ENCODE measurements at regions not wholly inside any gene's neighbourhood (a gene's known extent, or its start where the extent isn't known, plus 50 kb on each side); places are given as distances from the start of the nearest gene placed in this dataset.
"Not testable (repeated sequence)": the region's sequence is repeated elsewhere in the genome, so short reads cannot be mapped to it uniquely, and the experiment has no call there.

DNA sequence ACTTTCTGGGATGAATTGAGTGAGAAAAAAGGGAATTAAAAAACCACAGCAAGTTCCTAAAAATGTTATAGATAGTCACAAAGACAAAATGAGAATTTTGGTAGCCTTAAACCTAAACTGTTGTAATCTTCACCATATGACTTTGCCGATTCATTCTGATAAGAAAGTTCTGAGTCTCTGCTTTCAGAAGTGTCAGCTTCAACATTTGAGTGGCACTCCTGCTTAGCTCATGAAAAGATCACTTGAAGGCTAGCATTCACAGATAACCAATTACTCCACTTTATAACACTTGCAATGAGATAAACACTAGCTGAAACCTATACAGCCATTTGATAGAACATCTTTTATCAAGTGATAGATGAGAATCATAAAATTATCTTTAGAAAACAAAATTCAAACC is 288.1 kb upstream of the POU1F1 start:
- no peak for DNase-seq

DNA sequence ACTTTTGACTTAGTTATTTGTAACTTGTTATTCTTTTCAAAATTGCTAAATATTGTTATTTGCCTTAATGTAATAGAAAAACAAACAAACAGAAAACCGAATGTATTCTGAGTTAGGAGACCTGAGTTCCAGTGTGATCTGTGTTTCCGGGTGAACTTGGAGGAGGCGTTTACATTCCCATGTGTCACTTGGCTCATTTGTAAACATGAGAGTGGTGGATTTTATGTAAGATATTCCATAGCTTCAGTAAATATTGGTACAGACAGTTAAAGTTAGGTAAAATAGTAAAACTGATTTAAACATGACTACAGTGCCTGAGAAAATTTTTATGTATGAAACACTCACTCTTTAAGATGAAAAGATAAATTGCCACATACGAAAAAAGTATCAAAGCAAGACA is 287.3 kb upstream of the POU1F1 start:
- no peak for DNase-seq

DNA sequence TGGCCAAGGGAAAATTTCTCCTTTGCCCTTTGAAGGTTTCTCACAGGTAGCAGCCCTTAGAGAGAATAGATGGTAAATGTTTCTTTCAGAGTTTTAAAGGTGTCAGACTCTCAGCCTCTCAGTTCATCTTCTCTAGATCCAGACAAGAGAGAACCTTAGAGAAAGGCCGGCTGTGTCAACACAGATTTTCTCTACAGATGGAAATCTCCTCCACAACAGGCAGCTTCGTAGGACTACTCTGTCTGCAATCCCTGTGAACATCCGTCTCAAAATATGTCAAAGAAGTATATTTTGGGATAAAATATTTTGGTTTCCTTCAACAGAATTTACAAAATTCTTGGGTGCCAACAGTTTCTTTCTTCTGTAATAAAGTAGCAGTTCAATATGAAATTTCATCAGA is 282.1 kb upstream of the POU1F1 start:
- DNase-seq: no peak

DNA sequence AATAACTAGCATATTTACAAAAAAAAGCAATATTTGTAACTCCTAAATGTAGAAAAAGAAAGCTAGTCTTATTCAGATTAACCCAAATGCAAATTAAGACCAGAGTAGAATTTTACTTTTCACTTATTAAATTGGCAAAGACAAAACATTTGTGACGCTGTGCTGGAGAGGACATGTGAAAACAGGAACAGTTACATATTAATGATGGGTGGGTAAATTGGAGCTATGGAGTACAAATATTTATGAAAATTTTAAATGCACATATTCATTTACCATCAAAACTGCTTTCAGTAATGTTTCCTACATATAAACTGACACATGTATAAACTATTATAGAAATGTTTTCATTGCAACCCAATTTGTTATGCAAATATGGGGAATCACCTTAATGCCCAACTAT is 278.9 kb upstream of the POU1F1 start:
- no peak for DNase-seq

DNA sequence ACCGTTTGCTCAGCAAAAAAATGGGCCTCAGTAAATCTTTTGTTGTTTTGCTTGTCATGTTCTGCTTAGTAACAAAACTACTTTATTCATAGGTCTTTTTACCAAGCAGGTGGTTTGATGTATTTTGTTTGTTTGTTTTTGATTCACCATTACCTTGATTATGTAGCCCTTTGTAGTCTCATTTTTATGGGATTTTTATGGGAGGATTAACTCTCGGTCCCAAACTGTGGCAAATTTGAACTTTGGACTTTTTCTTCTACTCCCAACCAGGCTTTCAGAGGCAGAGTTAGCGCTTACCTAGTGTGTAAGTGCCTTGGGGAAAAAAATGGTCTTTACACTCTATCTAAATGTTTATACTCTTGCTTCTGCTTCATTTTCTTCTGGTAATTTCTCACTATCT is 276.7 kb upstream of the POU1F1 start:
- no peak for DNase-seq

DNA sequence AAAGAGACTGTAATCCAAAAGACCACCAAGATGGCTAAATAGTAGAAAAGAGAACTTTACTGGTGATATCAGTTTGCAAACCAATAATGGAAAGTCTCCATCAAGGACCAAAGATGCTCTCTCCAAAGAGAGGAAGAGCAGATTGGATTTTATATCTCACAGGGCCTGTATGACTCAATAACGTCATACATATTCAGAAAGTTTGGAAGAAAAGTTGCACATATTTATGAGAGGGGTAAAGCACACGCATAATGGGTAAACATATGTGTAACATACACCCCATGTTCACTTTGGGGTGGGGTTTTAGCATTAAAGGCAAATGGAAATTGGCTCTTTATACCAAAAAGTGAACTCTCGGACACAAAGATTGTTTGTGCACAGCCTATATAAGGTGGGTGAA is 274.5 kb upstream of the POU1F1 start:
- no peak for DNase-seq

DNA sequence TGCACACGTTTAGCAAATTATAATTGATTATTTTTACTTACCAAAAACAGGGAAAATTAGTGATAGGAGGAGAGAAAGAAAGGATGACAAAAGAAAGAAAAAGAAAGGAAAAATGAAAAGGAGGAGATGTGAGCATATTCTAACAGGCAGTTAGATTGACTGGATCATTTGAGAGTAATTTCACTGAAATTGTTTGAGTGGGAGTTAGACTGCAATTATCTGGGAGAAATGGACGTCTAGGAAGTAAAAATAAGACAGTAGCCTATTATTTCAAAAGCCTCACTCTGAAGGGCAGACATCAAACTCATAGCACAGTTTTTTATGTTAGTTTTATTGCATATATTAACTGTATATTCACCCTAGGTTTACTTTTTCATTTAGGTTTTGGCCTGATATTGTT is 272.8 kb upstream of the POU1F1 start:
- DNase-seq: no peak

DNA sequence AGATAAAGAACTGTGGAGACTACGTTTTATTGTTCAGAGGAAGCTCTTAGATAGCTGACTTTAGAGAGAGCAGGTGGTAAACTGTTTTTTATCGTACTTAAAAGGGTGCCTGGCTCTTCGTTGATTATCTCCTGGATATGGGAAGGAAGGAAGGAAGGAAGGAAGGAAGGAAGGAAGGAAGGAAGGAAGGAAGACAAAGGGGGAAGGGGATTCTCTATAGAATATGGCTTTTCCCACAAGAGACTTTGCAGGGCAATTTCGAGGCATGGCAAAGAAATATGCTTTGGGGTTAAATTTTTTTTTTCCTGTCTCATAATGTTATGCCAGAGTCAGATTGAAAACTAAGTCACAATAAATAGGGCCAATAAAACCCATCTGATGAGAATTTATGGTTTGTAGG is 271.9 kb upstream of the POU1F1 start:
- no peak for DNase-seq

DNA sequence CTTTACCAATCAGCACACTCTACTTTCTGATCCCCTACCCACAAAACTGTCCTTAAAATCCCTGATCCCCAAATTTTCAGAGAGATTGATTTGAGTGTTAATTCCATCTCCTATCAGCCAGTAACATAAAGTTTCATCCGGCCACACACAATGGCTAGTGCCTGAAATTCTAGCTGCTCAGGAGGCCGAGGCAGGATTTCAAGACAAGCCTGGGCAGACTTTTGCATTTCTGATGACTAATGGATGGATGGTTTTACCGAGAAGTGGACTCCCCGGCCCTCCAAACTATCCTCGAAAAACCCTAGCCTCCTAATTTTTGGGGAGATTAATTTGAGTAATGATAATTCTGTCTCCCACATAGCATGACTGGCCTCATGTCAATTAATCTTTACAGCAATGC is 269.8 kb upstream of the POU1F1 start:
- no peak for DNase-seq

DNA sequence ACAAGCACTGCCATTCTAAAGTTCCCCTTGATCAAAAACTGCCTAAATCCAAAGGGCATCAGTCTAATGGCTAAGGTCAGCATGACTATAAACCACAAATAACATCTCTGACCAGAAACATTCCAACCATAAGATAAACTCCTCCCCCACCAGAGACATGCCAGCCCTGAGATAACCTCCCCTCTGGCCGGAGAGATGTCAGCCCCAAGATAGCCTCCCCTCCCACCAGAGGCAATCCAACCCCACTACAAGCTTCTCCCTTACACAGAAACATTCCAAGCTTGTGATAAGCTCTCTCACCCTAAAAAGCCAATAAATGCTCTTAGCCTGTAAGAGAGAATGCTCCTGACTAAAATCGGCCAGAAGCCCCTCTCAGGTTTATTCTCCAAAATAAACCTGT is 267.0 kb upstream of the POU1F1 start:
- DNase-seq: not testable (repeated sequence)

DNA sequence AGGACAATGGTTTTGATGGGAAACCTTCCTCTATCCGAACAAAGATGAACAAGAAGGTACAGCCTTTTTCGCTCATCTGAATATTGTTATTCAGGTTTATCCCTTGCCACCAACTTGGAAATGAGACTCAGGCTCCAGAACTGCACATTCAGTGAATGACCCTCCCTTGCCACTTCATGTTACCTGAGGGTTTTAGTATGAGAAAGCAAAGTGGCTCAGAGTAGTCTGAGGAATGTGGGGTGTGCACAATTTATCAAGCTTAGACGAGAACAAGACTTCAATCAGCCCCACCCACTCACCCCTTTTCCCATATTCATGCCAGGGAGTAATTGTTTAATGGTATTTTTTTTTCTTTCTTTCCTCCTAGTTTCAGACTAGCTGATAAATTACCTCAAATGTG is 265.3 kb upstream of the POU1F1 start:
- DNase-seq: no peak

DNA sequence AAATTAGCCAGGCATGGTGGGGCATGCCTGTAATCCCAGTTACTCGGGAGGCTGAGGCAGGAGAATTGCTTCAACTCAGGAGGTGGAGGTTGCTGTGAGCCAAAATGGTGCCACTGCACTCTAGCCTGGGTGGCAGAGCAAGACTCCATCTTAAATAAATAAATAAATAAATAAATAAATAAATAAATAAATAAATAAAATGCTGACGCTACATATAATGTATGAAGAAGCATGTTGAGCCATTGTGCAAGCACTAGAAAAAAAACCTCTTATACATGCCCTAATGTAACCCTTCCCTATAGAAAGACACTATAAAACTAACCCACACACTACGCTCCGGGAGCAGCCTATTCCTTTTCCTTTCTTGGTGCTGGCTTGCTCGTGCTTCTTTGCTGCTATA is 262.3 kb upstream of the POU1F1 start:
- DNase-seq: not testable (repeated sequence)

DNA sequence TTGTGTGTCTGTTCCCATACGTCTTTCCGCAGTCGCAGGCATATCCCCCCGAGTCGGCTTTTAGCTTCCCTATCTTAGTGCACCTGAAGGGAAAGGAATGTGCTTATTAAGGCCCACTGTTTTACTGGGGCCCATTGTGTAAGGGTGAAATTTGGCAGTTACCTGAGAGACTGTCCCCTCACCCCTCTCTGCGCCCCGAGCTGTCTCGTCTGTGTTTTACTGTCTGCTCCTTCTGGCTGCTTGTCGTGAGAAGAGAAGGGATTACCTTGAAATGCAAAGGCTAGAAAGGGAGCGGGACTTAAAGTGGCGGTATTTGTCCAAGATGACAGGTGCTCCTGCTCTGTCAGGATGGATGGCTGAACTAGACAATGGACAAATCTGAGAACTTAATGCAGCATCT is 233.0 kb upstream of the POU1F1 start:
- no peak for DNase-seq

DNA sequence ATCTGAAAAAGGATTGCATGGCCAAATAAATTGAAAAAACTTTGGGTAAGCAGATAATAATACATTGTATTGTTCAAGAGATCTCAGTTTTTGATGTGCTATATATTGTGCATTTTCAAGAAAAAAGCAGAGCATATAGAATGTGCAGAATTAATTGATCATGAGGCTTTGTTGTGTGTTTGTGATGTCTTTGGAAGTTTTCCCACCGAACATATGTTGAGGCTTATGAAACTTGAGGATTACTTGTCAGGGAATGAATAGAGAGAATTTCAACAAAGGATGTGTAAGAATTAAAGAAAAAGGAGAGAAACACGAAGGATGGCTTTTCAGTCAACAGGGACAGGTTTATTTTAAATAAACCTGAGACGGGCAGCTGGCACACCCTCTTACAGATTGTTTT is 232.5 kb upstream of the POU1F1 start:
- DNase-seq: no peak

DNA sequence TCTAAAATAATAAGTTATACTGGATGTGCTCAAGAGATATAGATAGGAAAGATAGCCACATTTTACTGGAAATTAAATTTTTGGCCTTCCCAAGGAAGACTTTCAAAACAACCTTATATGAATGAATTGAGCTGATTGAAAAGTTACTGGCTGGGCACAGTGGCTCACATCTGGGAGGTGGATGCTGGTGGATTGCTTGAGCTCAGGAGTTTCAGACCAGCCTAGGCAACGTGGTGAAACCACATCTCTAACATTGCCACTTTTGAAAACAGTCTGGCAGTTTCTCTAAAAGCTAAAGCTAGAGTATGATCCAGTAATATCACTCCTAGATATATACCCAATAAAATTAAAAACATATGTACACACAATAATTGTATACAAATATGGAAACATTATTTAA is 231.4 kb upstream of the POU1F1 start:
- DNase-seq: no peak

DNA sequence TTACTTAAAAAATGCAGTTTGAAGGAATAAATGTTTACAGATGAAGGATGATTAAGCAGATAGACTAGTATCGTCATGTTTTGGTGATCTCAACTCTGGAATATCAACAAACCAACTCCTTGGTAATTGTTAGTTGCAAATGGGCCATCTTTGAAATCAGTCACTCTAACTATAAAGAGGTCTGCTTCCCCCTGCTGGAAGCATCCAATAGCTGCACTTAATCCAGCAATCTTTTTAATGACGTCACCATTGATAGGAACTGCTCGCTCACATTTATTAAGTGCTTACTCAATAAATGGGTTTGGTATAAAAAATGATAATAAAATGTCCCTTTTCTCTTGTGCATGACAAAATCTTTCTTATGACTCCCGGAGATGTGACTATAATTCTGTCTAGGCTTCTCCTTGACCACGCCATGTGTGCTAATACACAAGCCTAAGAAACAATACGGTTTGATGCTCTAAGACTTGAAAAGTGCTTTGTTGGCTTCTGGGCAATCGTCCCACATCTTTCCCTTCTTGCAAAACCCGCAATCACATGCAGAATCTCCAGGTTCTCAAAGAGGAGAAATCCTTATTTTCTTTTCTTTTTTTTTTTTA is 227.6 kb upstream of the POU1F1 start:
- no peak for DNase-seq

DNA sequence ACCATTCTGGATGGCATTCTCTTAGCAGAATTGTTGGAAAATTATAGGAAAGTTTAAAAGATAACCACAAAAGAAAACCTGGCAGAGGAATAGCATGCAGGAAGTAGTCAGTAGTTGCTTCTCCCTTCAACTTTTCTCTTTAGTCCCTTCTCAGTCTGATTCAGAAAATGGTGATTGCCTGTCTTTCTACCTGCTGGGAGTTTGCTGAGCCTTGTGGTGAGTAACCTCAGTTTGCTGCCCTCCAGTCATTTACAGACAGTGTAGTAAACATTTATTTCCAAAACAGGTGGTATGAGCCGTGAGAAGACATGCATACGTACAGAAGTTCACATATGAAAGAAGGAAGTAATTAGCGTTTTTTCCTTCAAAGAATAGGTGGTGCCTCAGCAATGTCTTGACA is 224.7 kb upstream of the POU1F1 start:
- DNase-seq: no peak

DNA sequence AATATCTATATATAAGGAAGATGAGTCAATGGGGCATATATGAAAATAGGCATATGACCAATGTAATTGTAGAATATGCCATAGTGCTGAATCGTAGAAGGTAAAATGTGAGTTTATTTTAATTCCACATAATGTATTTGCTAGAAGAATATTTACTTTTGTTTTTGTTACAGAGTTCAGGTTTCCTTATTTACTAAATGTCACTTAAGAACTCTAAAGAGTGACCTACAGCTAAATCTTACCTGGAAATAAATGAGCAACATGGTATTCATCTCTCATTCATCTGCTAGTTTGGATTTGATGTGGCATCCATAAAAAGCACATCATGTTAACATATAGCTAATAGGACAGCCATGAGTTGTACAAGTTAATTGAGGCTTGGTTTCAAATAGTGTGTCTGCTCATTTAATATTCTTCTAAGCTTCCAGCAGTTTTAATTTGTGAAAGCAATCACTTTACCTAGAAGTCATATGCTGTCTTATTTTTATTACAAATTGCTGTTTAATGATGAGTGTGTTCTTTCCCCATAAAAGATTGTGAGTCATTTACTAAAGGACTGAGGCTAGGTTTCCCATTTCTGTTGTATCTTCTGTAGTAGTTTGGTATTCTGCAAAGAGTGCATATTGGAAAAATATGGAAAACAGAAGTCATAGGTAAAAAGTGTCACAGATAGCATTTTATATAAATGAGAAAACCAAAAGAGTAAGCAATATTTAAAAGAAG is 222.1 kb upstream of the POU1F1 start:
- no peak for DNase-seq

DNA sequence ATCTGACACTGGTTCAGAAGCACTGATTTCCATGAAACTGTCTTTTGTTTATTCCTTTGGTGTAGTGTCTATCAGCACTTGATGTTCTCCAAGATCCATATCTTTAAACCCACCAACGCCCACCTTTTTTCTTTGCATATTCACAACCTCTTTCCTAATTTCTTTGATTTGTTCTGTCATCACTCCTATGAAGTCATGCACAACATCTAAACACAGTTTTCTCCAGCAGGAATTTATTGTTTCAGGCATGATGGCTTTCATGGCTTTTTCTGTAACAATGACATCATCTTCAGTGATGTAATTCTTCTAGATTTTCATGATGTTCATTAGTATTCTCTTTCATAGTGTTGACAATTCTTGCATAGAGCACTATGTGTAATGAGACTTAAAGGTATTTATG is 219.6 kb upstream of the POU1F1 start:
- no peak for DNase-seq

DNA sequence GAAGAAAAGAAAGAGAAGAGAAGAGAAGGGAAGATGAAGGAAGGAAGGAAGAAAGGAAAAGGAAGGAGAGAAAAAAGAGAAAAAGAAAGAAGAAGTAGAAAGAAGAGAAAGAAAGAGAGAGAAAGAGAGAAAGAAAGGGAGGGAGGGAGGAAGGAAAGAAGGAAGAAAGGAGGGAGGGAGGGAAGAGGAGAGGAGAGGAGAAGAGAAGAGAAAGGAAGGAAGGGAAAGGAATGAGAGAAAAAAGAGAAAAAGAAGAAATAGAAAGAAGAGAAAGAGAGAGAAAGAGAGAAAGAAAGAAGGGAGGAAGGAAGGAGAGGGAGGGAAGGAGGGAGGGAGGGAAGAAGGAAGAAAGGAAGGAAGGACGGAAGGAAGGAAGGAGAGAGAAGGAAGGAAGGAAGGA is 217.9 kb upstream of the POU1F1 start:
- DNase-seq: no peak

DNA sequence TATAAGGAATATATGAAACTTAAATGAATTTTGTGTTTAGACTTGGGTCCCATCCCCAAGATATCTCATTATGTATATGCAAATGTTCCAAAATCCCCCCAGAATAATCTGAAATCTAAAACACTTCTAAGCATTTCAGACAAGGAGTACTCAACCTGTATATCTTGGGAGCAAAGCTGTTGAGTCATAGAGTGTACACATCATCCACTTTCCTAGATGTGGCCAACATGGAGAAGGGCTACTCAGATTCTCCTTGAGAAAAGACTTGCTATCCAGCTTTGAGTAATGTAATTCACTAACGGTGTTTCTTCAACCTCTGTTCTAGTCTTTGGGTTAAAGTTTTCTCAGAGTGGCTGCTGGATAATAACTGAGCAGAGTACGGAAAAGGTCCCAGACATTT is 215.5 kb upstream of the POU1F1 start:
- no peak for DNase-seq

DNA sequence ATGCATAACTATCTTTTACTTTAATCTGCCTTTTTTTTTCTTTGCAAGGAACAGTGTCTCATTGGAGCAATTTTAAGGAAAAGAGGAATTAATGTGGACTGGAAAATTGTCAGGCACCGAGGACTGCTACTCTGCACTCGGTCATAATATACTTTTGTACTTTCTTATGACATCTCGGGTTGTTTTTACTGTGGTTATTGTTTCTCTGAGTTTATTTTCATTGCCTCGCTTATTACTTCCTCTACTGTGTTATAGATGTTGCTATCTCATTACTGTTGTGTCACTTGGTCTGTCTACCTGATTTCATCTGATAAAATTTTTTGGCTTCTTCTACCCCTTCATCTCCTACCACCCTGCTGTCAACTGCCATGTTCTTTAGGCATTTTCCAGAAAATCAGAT is 213.5 kb upstream of the POU1F1 start:
- no peak for DNase-seq

DNA sequence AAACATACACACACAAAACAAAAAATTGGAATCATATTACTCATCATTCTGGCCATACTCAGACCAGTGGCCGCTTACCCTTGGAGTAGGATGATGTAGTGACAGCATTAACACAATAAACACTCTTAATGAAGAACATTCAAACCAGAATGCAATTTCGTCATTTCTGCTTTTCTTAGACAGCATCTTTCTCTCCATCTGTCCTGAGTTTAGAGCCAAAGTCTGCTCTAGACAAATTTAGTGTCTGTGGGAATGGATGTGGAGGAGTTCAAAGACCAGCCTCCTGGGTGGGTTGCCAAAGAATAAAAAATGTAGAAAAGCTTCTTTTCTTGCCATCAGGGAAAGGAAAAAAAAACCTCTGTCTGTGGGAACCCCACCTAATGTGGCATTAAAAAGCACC is 212.4 kb upstream of the POU1F1 start:
- DNase-seq: no peak

DNA sequence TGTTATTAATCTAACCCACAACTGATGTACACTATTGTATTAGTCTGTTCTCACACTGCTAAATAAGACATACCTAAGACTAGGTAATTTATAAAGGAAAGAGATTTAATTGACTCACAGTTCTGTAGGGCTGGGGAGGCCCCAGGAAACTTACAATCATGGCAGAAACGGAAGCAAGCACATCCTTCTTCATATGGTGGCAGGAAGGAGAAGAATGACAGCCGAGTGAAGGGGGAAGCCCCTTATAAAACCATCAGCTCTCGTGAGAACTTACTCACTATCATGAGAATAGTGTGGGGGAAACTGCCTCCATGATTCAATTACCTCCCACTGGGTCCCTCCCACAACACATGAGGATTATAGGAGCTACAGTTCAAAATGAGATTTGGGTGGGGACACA is 210.3 kb upstream of the POU1F1 start:
- not testable (repeated sequence) for DNase-seq

DNA sequence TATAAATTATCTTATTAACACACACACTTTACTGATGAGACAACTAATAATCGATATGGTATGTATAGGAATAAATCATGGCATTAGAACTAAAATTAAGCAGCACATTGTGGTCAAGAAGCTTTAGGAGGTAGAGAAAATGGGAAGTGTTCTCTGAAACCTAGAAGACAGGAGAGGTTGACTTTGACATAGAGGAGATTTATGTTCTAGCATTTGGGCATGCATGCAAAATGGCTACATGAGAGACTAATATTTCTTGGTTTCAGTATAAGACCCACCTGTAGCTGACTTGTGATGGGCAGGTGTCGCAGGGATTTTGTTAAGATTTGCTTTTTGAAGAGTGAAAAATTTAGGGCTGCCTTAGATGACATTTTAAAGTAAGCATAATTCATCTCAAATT is 209.7 kb upstream of the POU1F1 start:
- no peak for DNase-seq

All from effector CD8-positive, alpha-beta T cell (primary cell).